GM12878 (cell line): ENCODE measurements at regions not wholly inside any gene's neighbourhood (a gene's known extent, or its start where the extent isn't known, plus 50 kb on each side); places are given as distances from the start of the nearest gene placed in this dataset.

ENCODE experiments used
- ATAC-seq: fragments of 200-7000 bp; cut with Tn5 transposase; 3 replicates; pipeline ENCODE4 v1.9.1; 2020; ENCODE audit warnings: mild to moderate bottlenecking, moderate library complexity
- BruUV-seq: library from RNA; stranded (reverse); fragments of 400-500 nt; replicated peaks from 2 replicates; lab custom pipeline; 2021; lab: Mats Ljungman, UMichigan
- CTCF ChIA-PET: fragments of 300-600 bp; sonication (Branson Sonifier 250); formaldehyde crosslinking; extraction: SDS; loops from one replicate; lab custom pipeline; 2021; ENCODE audit warnings: inconsistent platforms; lab: Yijun Ruan, JAX
- POLR2A ChIA-PET: fragments of 350-600 bp; formaldehyde crosslinking; extraction: SDS; loops from one replicate; lab custom pipeline; 2021; ENCODE audit warnings: inconsistent platforms; lab: Charles Lee
- RAD21 ChIA-PET: fragments of 300-600 bp; sonication (Branson Sonifier 250); formaldehyde crosslinking; loops from one replicate; lab custom pipeline; 2023; ENCODE audit warnings: antibody characterized with exemption; ENCODE audit not compliant: unreplicated experiment; lab: Charles Lee
- SMC1A ChIA-PET: fragments of 300-600 bp; sonication (Branson Sonifier 250); formaldehyde crosslinking; loops from one replicate; lab custom pipeline; 2023; ENCODE audit not compliant: unreplicated experiment, uncharacterized antibody; lab: Charles Lee
- DNase-seq: peaks from one replicate; pipeline ENCODE4 v3.0.0-alpha.2; 2011; ENCODE audit warnings: low read depth, low spot score
- FAIRE-seq: peaks from 3 replicates; lab custom pipeline; 2011; peaks lifted over from hg19 to GRCh38; lab: Jason Lieb, UNC
- H2AFZ ChIP-seq: 2 replicates; pipeline ENCODE4 v1.6.0; 2011; ENCODE audit warnings: low read depth, low read length, control low read depth; ENCODE audit not compliant: control insufficient read depth
- H3K27ac ChIP-seq: 2 replicates; pipeline ENCODE4 v1.5.1; 2011; ENCODE audit warnings: control low read depth; ENCODE audit not compliant: control insufficient read depth, insufficient read depth
- H3K27me3 ChIP-seq, 2 experiments: replicated peaks in 1 of 2; 2 replicates each; pipeline versions ENCODE4 v1.6.0 to v1.6.1; 2011; ENCODE audit warnings: low read length in 1 of 2; ENCODE audit not compliant: control insufficient read depth in 2 of 2, insufficient read depth in 2 of 2
- H3K36me3 ChIP-seq, 2 experiments: 2 replicates each; pipeline ENCODE4 v1.5.1; 2011; ENCODE audit warnings: low read length in 1 of 2; ENCODE audit not compliant: control insufficient read depth in 2 of 2, insufficient read depth in 2 of 2
- H3K4me1 ChIP-seq: 2 replicates; pipeline ENCODE4 v1.6.1; 2011; ENCODE audit warnings: mild to moderate bottlenecking, low read length, moderate library complexity, mixed read lengths; ENCODE audit not compliant: control insufficient read depth, insufficient read depth
- H3K4me2 ChIP-seq: 2 replicates; pipeline ENCODE4 v1.6.0; 2011; ENCODE audit warnings: control low read depth; ENCODE audit not compliant: control insufficient read depth, insufficient read depth
- H3K4me3 ChIP-seq: fragments of 200-600 bp; sonication (generic); 2 replicates; pipeline ENCODE4 v1.5.1; 2016
- H3K79me2 ChIP-seq: 2 replicates; pipeline ENCODE4 v1.6.0; 2011; ENCODE audit warnings: low read length; ENCODE audit not compliant: control insufficient read depth, insufficient read depth
- H3K9ac ChIP-seq: 2 replicates; pipeline ENCODE4 v1.8.0; 2011; ENCODE audit warnings: low read length, control low read depth, mixed read lengths; ENCODE audit not compliant: control insufficient read depth, insufficient read depth
- H3K9me3 ChIP-seq: replicated peaks from 3 replicates; pipeline ENCODE4 v1.5.1; 2011; ENCODE audit warnings: mild to moderate bottlenecking, low read length; ENCODE audit not compliant: control insufficient read depth, insufficient read depth
- H4K20me1 ChIP-seq: 2 replicates; pipeline ENCODE4 v1.6.0; 2011; ENCODE audit not compliant: control insufficient read depth, insufficient read depth
- CBX5 ChIP-seq: sonication (generic); IDR thresholded peaks from 2 replicates; pipeline ENCODE4 v1.6.1; 2016; ENCODE audit warnings: low read depth, moderate library complexity, mild to moderate bottlenecking, inconsistent platforms
- FOXM1 ChIP-seq: IDR thresholded peaks from 2 replicates; pipeline ENCODE4 v1.6.1; 2012; ENCODE audit warnings: low read depth, mild to moderate bottlenecking, inconsistent platforms, low read length, moderate library complexity
- GATAD2B ChIP-seq: fragments of 450-650 bp; conservative IDR thresholded peaks from 2 replicates; pipeline ENCODE4 v1.6.1; 2017; ENCODE audit warnings: low read depth, mild to moderate bottlenecking, moderate library complexity
- RBBP5 ChIP-seq: fragments of 200-600 bp; sonication (generic); conservative IDR thresholded peaks from 2 replicates; pipeline ENCODE4 v1.6.1; 2016
- SMC3 ChIP-seq: IDR thresholded peaks from 2 replicates; pipeline ENCODE4 v1.6.1; 2011; ENCODE audit warnings: low read length, improper control_type of control experiment, borderline replicate concordance
- USF1 ChIP-seq: IDR thresholded peaks from 2 replicates; pipeline ENCODE4 v1.6.1; 2011; ENCODE audit warnings: borderline replicate concordance, low read depth, mild to moderate bottlenecking, moderate library complexity, mixed read lengths, low read length; ENCODE audit not compliant: insufficient read depth; ENCODE audit errors: extremely low read length
- WGBS: methylation state at CpG from one replicate; pipeline ENCODE4 v1.1.6; 2016; ENCODE audit warnings: low lambda C conversion rate; ENCODE audit not compliant: insufficient replicate concordance, insufficient coverage; ENCODE audit errors: missing lambda C conversion rate; 5-methylcytosine and 5-hydroxymethylcytosine counted together
- in situ Hi-C: fragments of 300-500 bp; cut with MboI; formaldehyde crosslinking; loops from 9 replicates; pipeline ENCODE4 v1.14.3; 2018; ENCODE audit warnings: mixed read lengths
- intact Hi-C: fragments of 100-400 bp; cut with micrococcal nuclease; formaldehyde crosslinking; loops from one replicate; pipeline ENCODE4 v1.14.2; 2022; ENCODE audit not compliant: unreplicated experiment
- TF ChIP-seq, protein P1 (sequence below): fragments of 450-650 bp; IDR thresholded peaks from 2 replicates; pipeline ENCODE4 v1.6.1; 2017; ENCODE audit warnings: mild to moderate bottlenecking
- TF ChIP-seq, protein P2 (sequence below): fragments of 450-650 bp; IDR thresholded peaks from 2 replicates; pipeline ENCODE4 v1.6.1; 2016; ENCODE audit warnings: mild to moderate bottlenecking

DNA sequence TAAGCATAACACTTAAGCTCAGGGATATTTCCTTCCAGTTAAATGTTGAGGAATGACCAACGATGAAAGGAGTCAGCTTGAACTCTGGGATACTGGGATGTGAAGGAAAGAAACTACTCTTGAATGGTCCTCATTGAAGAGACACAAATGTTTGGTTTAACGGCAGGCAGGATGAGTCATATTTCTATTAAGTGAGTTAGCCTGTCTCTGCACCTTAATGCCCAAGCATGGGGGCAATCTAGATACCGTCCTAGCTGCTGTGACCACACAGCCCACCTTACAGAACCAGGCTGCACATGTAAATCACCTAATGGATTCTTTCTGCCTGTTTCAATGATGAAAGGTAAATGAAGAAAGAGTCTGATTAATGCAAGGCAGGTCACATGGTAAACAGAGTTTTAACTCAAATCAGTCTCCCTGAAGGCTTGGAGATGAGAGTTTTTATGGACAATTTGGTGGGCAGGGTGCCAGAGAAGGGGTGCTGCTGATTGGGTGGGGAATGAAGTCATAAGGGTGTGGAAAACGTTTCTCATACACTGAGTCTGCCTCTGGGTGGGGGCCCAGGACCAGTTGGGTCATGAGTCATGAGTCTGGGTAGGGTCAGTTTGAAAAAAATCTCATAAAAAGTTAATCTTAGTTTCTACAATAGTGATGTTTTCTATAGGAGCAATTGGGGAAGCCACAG is 144.6 kb upstream of the MMADHC start:
- intact Hi-C loops = no loop called here
- Histone ChIP-seq H3K27ac (no peak overlapping the region), H3K9ac (no peak overlapping the region), H2AFZ (no peak overlapping the region), H3K9me3 (no peaks in the 10 kb centered on the region), H4K20me1 (no peaks in the 10 kb centered on the region), H3K27me3 (no peaks in the 10 kb centered on the region), H3K79me2 (no peaks in the 10 kb centered on the region), H3K36me3 (no peaks in the 10 kb centered on the region), H3K4me1 (no peaks in the 10 kb centered on the region), H3K4me2 (no peak overlapping the region), H3K4me3 (no peak overlapping the region)
- TF ChIP-seq SMC3 (no peak), FOXM1 (no peak), GATAD2B (no peak), RBBP5 (no peak), USF1 (no peak), CBX5 (no peak)
- TF ChIP-seq, protein P1, sequence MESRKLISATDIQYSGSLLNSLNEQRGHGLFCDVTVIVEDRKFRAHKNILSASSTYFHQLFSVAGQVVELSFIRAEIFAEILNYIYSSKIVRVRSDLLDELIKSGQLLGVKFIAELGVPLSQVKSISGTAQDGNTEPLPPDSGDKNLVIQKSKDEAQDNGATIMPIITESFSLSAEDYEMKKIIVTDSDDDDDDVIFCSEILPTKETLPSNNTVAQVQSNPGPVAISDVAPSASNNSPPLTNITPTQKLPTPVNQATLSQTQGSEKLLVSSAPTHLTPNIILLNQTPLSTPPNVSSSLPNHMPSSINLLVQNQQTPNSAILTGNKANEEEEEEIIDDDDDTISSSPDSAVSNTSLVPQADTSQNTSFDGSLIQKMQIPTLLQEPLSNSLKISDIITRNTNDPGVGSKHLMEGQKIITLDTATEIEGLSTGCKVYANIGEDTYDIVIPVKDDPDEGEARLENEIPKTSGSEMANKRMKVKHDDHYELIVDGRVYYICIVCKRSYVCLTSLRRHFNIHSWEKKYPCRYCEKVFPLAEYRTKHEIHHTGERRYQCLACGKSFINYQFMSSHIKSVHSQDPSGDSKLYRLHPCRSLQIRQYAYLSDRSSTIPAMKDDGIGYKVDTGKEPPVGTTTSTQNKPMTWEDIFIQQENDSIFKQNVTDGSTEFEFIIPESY = no peak
- TF ChIP-seq, protein P2, sequence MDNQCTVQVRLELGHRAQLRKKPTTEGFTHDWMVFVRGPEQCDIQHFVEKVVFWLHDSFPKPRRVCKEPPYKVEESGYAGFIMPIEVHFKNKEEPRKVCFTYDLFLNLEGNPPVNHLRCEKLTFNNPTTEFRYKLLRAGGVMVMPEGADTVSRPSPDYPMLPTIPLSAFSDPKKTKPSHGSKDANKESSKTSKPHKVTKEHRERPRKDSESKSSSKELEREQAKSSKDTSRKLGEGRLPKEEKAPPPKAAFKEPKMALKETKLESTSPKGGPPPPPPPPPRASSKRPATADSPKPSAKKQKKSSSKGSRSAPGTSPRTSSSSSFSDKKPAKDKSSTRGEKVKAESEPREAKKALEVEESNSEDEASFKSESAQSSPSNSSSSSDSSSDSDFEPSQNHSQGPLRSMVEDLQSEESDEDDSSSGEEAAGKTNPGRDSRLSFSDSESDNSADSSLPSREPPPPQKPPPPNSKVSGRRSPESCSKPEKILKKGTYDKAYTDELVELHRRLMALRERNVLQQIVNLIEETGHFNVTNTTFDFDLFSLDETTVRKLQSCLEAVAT = no peak
- POLR2A ChIA-PET = no interaction called here
- RAD21 ChIA-PET = no interaction called here
- no peak for ATAC-seq
- SMC1A ChIA-PET = interaction anchor here (1.1 kb wide), 1 partner anchor 26 kb away, joined by 3 read pairs; no protein-coding TSS in a partner anchor
- DNase-seq = no peak
- WGBS = 1% methylated on average over 4 of the region's 4 CpGs
- in situ Hi-C loops = no loop called here
- no TSS peak for BruUV-seq
- CTCF ChIA-PET = interaction anchor here (1.4 kb wide), 1 partner anchor 9 kb away, joined by 3 read pairs; no protein-coding TSS in a partner anchor
- FAIRE-seq = no peak
